Omental fat pad (tissue), 3 donors: ENCODE measurements at regions not wholly inside any gene's neighbourhood (a gene's known extent, or its start where the extent isn't known, plus 50 kb on each side); places are given as distances from the start of the nearest gene placed in this dataset.

ENCODE experiments used
- ATAC-seq: fragments of 150-250 bp; one replicate; pipeline ENCODE4 v1.9.1; 2016; ENCODE audit warnings: mild to moderate bottlenecking, moderate library complexity; ENCODE audit not compliant: low FRiP score
- DNase-seq: peaks from one replicate; pipeline ENCODE4 v3.0.0-alpha.2; 2019; ENCODE audit warnings: low spot score
- CTCF ChIP-seq, 3 donors: fragments of 450-650 bp; IDR thresholded peaks; one replicate each; pipeline ENCODE4 v1.5.1; 2016 to 2017; ENCODE audit warnings: antibody characterized with exemption in 3 of 3, mild to moderate bottlenecking in 3 of 3, moderate library complexity in 2 of 3

GRCh38 chr17:34177642-34178041 is 77.4 kb upstream of the CCL2 start:
- TF ChIP-seq CTCF (IDR thresholded peaks at IDR 0.05): no peak
- ATAC-seq: no peak
- no peak for DNase-seq

GRCh38 chr17:34178092-34178491 is 77.0 kb upstream of the CCL2 start:
- TF ChIP-seq CTCF (IDR thresholded peaks at IDR 0.05): no peak
- DNase-seq (no peak), ATAC-seq (no peak)

GRCh38 chr17:34182036-34182803 is 72.9 kb upstream of the CCL2 start:
- ATAC-seq: no peak
- TF ChIP-seq CTCF (IDR thresholded peaks at IDR 0.05): no peak
- no peak for DNase-seq

GRCh38 chr17:34195987-34196386 is 59.1 kb upstream of the CCL2 start:
- ATAC-seq (no peak), DNase-seq (no peak)
- TF ChIP-seq CTCF (IDR thresholded peaks at IDR 0.05): no peak

GRCh38 chr17:34198519-34198918 is 56.6 kb upstream of the CCL2 start:
- no peak for DNase-seq
- no peak for ATAC-seq
- TF ChIP-seq CTCF (IDR thresholded peaks at IDR 0.05): no peak

GRCh38 chr17:34199454-34199853 is 55.6 kb upstream of the CCL2 start:
- no peak for DNase-seq
- TF ChIP-seq CTCF (IDR thresholded peaks at IDR 0.05): no peak
- ATAC-seq: no peak

GRCh38 chr17:34199932-34200534 is 55.1 kb upstream of the CCL2 start:
- DNase-seq (peak; percentile 57), ATAC-seq (peak; percentile 96)
- peak in 2 of 3 donors; percentile 99 to 100 for TF ChIP-seq CTCF (IDR thresholded peaks at IDR 0.05)
